ENCODE measurements at regions not wholly inside any gene's neighbourhood (a gene's known extent, or its start where the extent isn't known, plus 50 kb on each side); places are given as distances from the start of the nearest gene placed in this dataset.

DNA sequence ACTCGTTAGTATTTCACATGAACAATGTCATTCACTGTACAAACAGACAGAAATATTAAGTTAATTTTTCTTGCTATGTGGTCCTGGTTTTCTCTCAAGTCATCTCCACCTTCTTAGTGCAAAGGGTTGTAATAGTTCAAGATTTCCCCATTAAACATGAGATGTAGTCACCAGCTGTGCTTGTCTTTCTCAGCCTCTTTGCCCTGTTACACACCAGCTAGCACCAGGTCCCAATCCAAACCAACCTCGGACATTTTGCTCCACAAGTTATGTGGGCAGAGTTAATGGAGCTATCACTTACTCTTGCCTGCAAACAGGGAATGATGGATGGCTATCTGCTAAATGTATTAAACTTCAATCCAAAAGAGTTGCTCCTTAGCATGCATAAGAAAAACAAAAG, 328.1 kb downstream of the TLE1 start:
- H3K4me1 ChIP-seq, result no peaks in the 10 kb centered on the region
- no peak overlapping the region for H3K4me3 ChIP-seq
- H3K27me3 ChIP-seq, result no peaks in the 10 kb centered on the region
- H3K36me3 ChIP-seq, result no peaks in the 10 kb centered on the region
- TF ChIP-seq POLR2AphosphoS5 (IDR thresholded peaks at IDR 0.05) (no peak), EP300 (IDR thresholded peaks at IDR 0.05) (no peak), POLR2A (IDR thresholded peaks at IDR 0.05) (no peak)
- TF ChIP-seq, protein P1, sequence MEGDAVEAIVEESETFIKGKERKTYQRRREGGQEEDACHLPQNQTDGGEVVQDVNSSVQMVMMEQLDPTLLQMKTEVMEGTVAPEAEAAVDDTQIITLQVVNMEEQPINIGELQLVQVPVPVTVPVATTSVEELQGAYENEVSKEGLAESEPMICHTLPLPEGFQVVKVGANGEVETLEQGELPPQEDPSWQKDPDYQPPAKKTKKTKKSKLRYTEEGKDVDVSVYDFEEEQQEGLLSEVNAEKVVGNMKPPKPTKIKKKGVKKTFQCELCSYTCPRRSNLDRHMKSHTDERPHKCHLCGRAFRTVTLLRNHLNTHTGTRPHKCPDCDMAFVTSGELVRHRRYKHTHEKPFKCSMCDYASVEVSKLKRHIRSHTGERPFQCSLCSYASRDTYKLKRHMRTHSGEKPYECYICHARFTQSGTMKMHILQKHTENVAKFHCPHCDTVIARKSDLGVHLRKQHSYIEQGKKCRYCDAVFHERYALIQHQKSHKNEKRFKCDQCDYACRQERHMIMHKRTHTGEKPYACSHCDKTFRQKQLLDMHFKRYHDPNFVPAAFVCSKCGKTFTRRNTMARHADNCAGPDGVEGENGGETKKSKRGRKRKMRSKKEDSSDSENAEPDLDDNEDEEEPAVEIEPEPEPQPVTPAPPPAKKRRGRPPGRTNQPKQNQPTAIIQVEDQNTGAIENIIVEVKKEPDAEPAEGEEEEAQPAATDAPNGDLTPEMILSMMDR (IDR thresholded peaks at IDR 0.05), result no peak
- intact Hi-C loops (cut with DNase I), result no loop called here
- H3K27ac ChIP-seq, result no peak overlapping the region
- no peak for DNase-seq
- peaks cover 0 to 3% (median 2%) of the 10 kb centered on the region in 4 donors for H3K9me3 ChIP-seq
- 65 to 74% methylated on average over 2 of the region's 2 CpGs for WGBS, 2 donors

DNA sequence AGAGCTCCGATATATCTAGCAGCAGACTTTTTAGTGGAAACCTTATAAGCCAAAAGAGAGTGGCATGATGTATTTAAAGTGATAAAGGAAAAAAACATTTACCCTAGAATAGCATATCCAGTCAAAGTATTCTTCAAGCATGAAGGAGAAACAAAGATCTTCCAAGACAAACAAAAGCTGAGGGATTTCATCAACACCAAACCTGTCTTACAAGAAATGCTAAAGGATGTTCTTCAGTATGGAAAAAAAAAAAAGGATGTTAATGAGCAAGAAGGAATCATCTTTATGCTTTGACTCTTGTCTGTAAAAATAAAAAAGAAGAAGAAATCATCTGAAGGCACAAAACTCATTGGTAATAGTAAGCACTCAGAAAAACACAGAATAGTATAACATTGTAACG, 338.2 kb downstream of the TLE1 start:
- Histone ChIP-seq H3K27me3 (no peaks in the 10 kb centered on the region), H3K4me3 (no peak overlapping the region), H3K36me3 (no peaks in the 10 kb centered on the region), H3K27ac (no peak overlapping the region), H3K4me1 (no peaks in the 10 kb centered on the region), H3K9me3 (no peaks in the 10 kb centered on the region)
- intact Hi-C loops (cut with DNase I), result no loop called here
- DNase-seq, result no peak
- TF ChIP-seq, protein P1 (IDR thresholded peaks at IDR 0.05), result no peak
- no peak for TF ChIP-seq POLR2AphosphoS5 (IDR thresholded peaks at IDR 0.05)
- no peak for TF ChIP-seq POLR2A (IDR thresholded peaks at IDR 0.05)
- no peak for TF ChIP-seq EP300 (IDR thresholded peaks at IDR 0.05)
- 90% methylated on average over 2 of the region's 2 CpGs for WGBS, 2 donors

DNA sequence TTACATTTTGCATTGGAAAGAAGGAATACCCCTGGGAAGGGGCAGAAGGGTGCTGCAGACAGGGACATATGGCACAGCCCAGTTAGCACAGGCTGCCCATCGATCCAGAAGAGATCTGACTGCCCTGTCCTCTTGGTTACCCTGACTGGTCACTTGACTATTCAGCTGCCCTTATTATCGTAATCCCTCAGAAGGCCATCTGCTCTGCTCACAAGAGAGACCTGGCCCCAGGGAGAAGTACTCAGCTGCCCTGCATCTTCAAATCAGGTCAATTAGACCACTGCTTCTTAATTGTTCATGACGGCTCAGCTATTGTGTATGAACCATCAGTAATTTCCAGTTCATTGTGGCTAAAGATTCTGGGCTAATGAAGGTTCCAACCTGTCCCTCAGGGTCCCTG, 345.0 kb downstream of the TLE1 start:
- no peak overlapping the region for H3K4me3 ChIP-seq
- H3K4me1 ChIP-seq, result no peaks in the 10 kb centered on the region
- WGBS, 2 donors, result 71 to 86% methylated on average over 3 of the region's 3 CpGs
- intact Hi-C loops (cut with DNase I), result no loop called here
- H3K27me3 ChIP-seq, result no peaks in the 10 kb centered on the region
- H3K36me3 ChIP-seq, result no peaks in the 10 kb centered on the region
- no peak for DNase-seq
- TF ChIP-seq EP300 (IDR thresholded peaks at IDR 0.05) (no peak), POLR2AphosphoS5 (IDR thresholded peaks at IDR 0.05) (no peak), POLR2A (IDR thresholded peaks at IDR 0.05) (no peak)
- TF ChIP-seq, protein P1 (IDR thresholded peaks at IDR 0.05), result no peak
- H3K27ac ChIP-seq, result no peak overlapping the region
- no peaks in the 10 kb centered on the region for H3K9me3 ChIP-seq

DNA sequence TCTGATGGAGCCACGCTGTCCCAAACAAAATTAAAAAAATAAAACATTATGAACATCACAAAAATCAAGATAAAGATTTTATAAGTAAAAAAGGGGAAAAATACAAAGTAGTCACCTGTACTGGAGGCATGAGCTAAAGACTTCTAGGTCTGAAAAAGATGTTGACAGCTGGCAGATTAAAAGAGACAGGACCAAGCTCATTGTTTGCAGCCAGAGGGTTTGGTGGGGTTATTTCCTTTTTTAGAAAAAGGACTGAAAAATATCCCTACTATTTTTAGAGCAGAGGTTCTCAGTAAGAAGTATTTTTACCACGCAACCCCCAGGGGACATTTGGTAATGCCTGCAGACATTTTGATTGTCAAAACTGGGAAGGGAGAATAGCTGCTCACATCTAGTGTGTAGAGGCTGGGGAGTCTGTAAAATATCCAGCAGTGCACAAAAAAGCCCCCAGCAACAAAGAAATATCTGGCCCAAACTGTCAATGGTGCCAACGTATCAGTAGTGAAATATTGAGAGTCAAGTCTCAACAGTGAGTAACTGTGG, 353.4 kb downstream of the TLE1 start:
- H3K27me3 ChIP-seq, result no peaks in the 10 kb centered on the region
- H3K9me3 ChIP-seq, result peaks cover 0 to 7% (median 0%) of the 10 kb centered on the region in 4 donors
- WGBS, 2 donors, result 71% methylated on average over 3 of the region's 3 CpGs
- no peaks in the 10 kb centered on the region for H3K4me1 ChIP-seq
- no peaks in the 10 kb centered on the region for H3K36me3 ChIP-seq
- intact Hi-C loops (cut with DNase I), result no loop called here
- DNase-seq, result no peak
- H3K27ac ChIP-seq, result no peak overlapping the region
- no peak overlapping the region for H3K4me3 ChIP-seq
- TF ChIP-seq EP300 (IDR thresholded peaks at IDR 0.05) (no peak), POLR2AphosphoS5 (IDR thresholded peaks at IDR 0.05) (no peak), POLR2A (IDR thresholded peaks at IDR 0.05) (no peak)
- TF ChIP-seq, protein P1 (IDR thresholded peaks at IDR 0.05), result no peak

DNA sequence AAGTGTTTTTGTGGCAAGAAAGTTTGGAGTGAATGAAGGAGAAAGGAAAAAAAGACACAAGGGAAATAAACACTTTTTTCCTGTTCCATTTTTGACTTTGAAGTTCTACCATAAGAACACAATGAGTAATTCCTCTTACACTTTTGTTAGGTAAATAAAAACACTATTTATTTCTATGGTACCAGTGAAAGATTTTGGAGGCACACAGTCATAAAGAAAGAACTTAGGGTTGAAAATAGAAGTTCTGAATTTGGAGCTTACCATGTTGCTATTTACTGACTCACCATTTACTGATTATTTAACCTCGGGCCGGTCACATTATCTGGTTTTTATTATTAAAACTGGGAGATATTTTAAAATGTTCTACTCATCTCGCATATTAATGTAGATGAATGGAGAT, 367.8 kb downstream of the TLE1 start:
- 88 to 93% methylated on average over 3 of the region's 3 CpGs for WGBS, 2 donors
- no peaks in the 10 kb centered on the region for H3K36me3 ChIP-seq
- intact Hi-C loops (cut with DNase I), result no loop called here
- peaks cover 0 to 10% (median 4%) of the 10 kb centered on the region in 4 donors for H3K9me3 ChIP-seq
- no peak overlapping the region for H3K27ac ChIP-seq
- DNase-seq, result no peak
- no peak overlapping the region for H3K4me3 ChIP-seq
- no peaks in the 10 kb centered on the region for H3K4me1 ChIP-seq
- no peak for TF ChIP-seq EP300 (IDR thresholded peaks at IDR 0.05)
- TF ChIP-seq, protein P1 (IDR thresholded peaks at IDR 0.05), result no peak
- TF ChIP-seq POLR2A (IDR thresholded peaks at IDR 0.05), result no peak
- no peak for TF ChIP-seq POLR2AphosphoS5 (IDR thresholded peaks at IDR 0.05)
- no peaks in the 10 kb centered on the region for H3K27me3 ChIP-seq

Data from sigmoid colon (tissue), 6 donors.